ENCODE measurements at regions not wholly inside any gene's neighbourhood (a gene's known extent, or its start where the extent isn't known, plus 50 kb on each side); places are given as distances from the start of the nearest gene placed in this dataset.
"Not testable (repeated sequence)": the region's sequence is repeated elsewhere in the genome, so short reads cannot be mapped to it uniquely, and the experiment has no call there.

DNA sequence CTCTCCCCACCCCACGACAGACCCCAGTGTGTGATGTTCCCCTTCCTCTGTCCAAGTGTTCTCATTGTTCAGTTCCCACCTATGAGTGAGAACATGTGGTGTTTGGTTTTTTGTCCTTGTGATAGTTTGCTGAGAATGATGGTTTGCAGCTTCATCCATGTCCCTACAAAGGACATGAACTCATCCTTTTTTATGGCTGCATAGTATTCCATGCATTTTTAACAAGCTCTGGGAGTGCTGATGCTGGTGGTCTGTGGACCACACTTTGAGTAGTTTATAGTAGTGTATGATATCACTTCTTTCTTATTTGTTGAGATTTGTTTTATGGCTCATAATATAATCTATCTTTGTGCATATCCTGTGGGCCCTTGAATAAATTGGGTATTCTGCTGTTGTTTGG, 706.2 kb downstream of the GLUD2 start:
- DNase-seq; H3K27me3 ChIP-seq (ENCODE audit: control insufficient read depth in 3 of 3, insufficient read depth in 3 of 3, low read length in 3 of 3); H3K4me3 ChIP-seq (ENCODE audit: low read depth in 1 of 3, low read length in 3 of 3); H3K36me3 ChIP-seq (ENCODE audit: control insufficient read depth in 3 of 3, insufficient read depth in 2 of 3, low read depth in 1 of 3, low read length in 3 of 3); H3K9me3 ChIP-seq (ENCODE audit: control insufficient read depth in 2 of 2, insufficient read depth in 1 of 2, low read depth in 1 of 2, low read length in 1 of 2); H3K4me1 ChIP-seq (ENCODE audit: control insufficient read depth in 3 of 3, insufficient read depth in 2 of 3, low read depth in 1 of 3, low read length in 2 of 3); H3K27ac ChIP-seq (ENCODE audit: low read depth in 1 of 3, low read length in 2 of 3); FAIRE-seq: not testable (repeated sequence)
- 70 to 100% (median 87%) methylated on average over 1 of the region's 1 CpG for WGBS, 3 donors

GRCh38 chrX:121754301-121754700, 706.9 kb downstream of the GLUD2 start:
- H3K4me1 ChIP-seq (ENCODE audit: control insufficient read depth in 3 of 3, insufficient read depth in 2 of 3, low read depth in 1 of 3, low read length in 2 of 3) = no peaks in the 10 kb centered on the region
- no peak for FAIRE-seq
- 21 to 59% (median 27%) methylated on average over 2 of the region's 2 CpGs for WGBS, 3 donors
- no peak overlapping the region for H3K27ac ChIP-seq (ENCODE audit: low read depth in 1 of 3, low read length in 2 of 3)
- H3K36me3 ChIP-seq (ENCODE audit: control insufficient read depth in 3 of 3, insufficient read depth in 2 of 3, low read depth in 1 of 3, low read length in 3 of 3) = no peaks in the 10 kb centered on the region
- H3K9me3 ChIP-seq (ENCODE audit: control insufficient read depth in 2 of 2, insufficient read depth in 1 of 2, low read depth in 1 of 2, low read length in 1 of 2) = no peaks in the 10 kb centered on the region
- no peaks in the 10 kb centered on the region for H3K27me3 ChIP-seq (ENCODE audit: control insufficient read depth in 3 of 3, insufficient read depth in 3 of 3, low read length in 3 of 3)
- H3K4me3 ChIP-seq (ENCODE audit: low read depth in 1 of 3, low read length in 3 of 3) = no peak overlapping the region
- no peak for DNase-seq

- H3K27ac ChIP-seq (ENCODE audit: low read depth in 1 of 3, low read length in 2 of 3) = no peak overlapping the region
- no peaks in the 10 kb centered on the region for H3K27me3 ChIP-seq (ENCODE audit: control insufficient read depth in 3 of 3, insufficient read depth in 3 of 3, low read length in 3 of 3)
- 52 to 60% (median 59%) methylated on average over 3 of the region's 3 CpGs for WGBS, 3 donors
- no peaks in the 10 kb centered on the region for H3K36me3 ChIP-seq (ENCODE audit: control insufficient read depth in 3 of 3, insufficient read depth in 2 of 3, low read depth in 1 of 3, low read length in 3 of 3)
- FAIRE-seq (no peak), DNase-seq (no peak)
- no peaks in the 10 kb centered on the region for H3K9me3 ChIP-seq (ENCODE audit: control insufficient read depth in 2 of 2, insufficient read depth in 1 of 2, low read depth in 1 of 2, low read length in 1 of 2)
- H3K4me1 ChIP-seq (ENCODE audit: control insufficient read depth in 3 of 3, insufficient read depth in 2 of 3, low read depth in 1 of 3, low read length in 2 of 3) = no peaks in the 10 kb centered on the region
- H3K4me3 ChIP-seq (ENCODE audit: low read depth in 1 of 3, low read length in 3 of 3) = no peak overlapping the region
Observed at GRCh38 chrX:121755541-121755940, 708.1 kb downstream of the GLUD2 start.

DNA sequence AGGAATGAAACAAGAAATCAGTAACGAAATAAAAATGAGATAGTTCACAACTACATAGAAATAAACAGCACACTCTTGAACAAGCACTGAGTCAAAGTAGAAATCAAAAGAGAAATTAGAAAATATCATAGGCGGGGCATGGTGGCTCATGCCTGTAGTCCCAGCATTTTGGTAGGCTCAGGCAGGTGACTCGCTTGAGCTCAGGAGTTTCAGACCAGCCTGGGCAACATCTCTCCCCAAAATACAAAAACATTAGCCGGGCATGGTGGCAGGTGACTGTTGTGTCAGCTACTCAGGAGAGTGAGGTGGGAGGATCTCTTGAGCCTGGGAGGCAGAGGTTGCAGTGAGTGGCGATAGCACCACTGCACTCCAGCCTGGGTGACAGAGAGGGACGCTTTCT, 714.4 kb downstream of the GLUD2 start:
- H3K9me3 ChIP-seq (ENCODE audit: control insufficient read depth in 2 of 2, insufficient read depth in 1 of 2, low read depth in 1 of 2, low read length in 1 of 2) = no peaks in the 10 kb centered on the region
- H3K4me1 ChIP-seq (ENCODE audit: control insufficient read depth in 3 of 3, insufficient read depth in 2 of 3, low read depth in 1 of 3, low read length in 2 of 3) = no peaks in the 10 kb centered on the region
- FAIRE-seq = no peak
- WGBS, 3 donors = 50 to 73% (median 52%) methylated on average over 6 of the region's 6 CpGs
- no peak for DNase-seq
- no peak overlapping the region for H3K27ac ChIP-seq (ENCODE audit: low read depth in 1 of 3, low read length in 2 of 3)
- H3K36me3 ChIP-seq (ENCODE audit: control insufficient read depth in 3 of 3, insufficient read depth in 2 of 3, low read depth in 1 of 3, low read length in 3 of 3) = no peaks in the 10 kb centered on the region
- H3K27me3 ChIP-seq (ENCODE audit: control insufficient read depth in 3 of 3, insufficient read depth in 3 of 3, low read length in 3 of 3) = no peaks in the 10 kb centered on the region
- H3K4me3 ChIP-seq (ENCODE audit: low read depth in 1 of 3, low read length in 3 of 3) = no peak overlapping the region

DNA sequence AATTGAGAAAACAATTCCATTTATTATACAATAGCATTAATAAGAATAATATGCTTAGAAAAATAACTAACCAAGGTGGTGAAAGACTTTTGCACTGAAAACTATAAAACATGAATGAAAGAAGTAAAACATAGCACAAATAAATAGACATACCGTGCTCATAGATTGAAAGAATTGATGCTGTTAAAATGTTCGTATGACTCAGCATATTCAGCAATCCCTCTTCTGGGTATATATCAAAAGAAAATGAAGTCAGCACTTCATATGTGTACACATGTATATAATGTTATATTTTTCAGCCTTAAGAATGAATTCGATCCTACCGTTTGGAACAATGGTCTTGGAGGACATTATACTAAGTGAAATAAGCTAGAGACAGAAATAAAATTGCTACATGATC, 716.3 kb downstream of the GLUD2 start:
- Histone ChIP-seq H3K4me3 (ENCODE audit: low read depth in 1 of 3, low read length in 3 of 3) (no peak overlapping the region), H3K27ac (ENCODE audit: low read depth in 1 of 3, low read length in 2 of 3) (no peak overlapping the region), H3K9me3 (ENCODE audit: control insufficient read depth in 2 of 2, insufficient read depth in 1 of 2, low read depth in 1 of 2, low read length in 1 of 2) (no peaks in the 10 kb centered on the region), H3K4me1 (ENCODE audit: control insufficient read depth in 3 of 3, insufficient read depth in 2 of 3, low read depth in 1 of 3, low read length in 2 of 3) (no peaks in the 10 kb centered on the region), H3K36me3 (ENCODE audit: control insufficient read depth in 3 of 3, insufficient read depth in 2 of 3, low read depth in 1 of 3, low read length in 3 of 3) (no peaks in the 10 kb centered on the region), H3K27me3 (ENCODE audit: control insufficient read depth in 3 of 3, insufficient read depth in 3 of 3, low read length in 3 of 3) (no peaks in the 10 kb centered on the region)
- no peak for DNase-seq
- WGBS, 3 donors = 86 to 94% (median 88%) methylated on average over 4 of the region's 4 CpGs
- no peak for FAIRE-seq

GRCh38 chrX:121768210-121768609, 720.8 kb downstream of the GLUD2 start:
- FAIRE-seq; DNase-seq; H3K36me3 ChIP-seq (ENCODE audit: control insufficient read depth in 3 of 3, insufficient read depth in 2 of 3, low read depth in 1 of 3, low read length in 3 of 3); H3K27ac ChIP-seq (ENCODE audit: low read depth in 1 of 3, low read length in 2 of 3); H3K27me3 ChIP-seq (ENCODE audit: control insufficient read depth in 3 of 3, insufficient read depth in 3 of 3, low read length in 3 of 3); H3K9me3 ChIP-seq (ENCODE audit: control insufficient read depth in 2 of 2, insufficient read depth in 1 of 2, low read depth in 1 of 2, low read length in 1 of 2); H3K4me3 ChIP-seq (ENCODE audit: low read depth in 1 of 3, low read length in 3 of 3); H3K4me1 ChIP-seq (ENCODE audit: control insufficient read depth in 3 of 3, insufficient read depth in 2 of 3, low read depth in 1 of 3, low read length in 2 of 3): not testable (repeated sequence)
- 62 to 84% (median 81%) methylated on average over 3 of the region's 3 CpGs for WGBS, 3 donors

DNA sequence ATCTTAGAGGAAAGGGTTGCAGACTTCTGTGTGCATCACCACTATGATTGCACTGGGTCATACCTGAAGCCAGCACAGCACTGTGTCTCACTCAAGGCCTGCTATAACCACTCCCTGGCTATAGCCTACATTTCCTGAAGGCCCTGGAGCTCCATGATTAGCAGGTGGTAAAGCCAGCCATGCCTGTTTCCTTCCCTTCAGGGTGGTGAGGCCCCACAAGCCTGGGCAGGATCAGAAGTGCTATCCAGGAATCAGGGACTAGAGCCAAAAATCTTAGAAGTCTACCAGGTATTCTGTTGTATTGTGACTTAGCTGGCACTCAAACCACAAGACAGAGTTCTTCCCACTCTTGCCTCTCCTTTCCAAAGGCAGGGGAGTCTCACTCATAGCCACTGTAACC, 734.6 kb downstream of the GLUD2 start:
- no peaks in the 10 kb centered on the region for H3K27me3 ChIP-seq (ENCODE audit: control insufficient read depth in 3 of 3, insufficient read depth in 3 of 3, low read length in 3 of 3)
- H3K4me1 ChIP-seq (ENCODE audit: control insufficient read depth in 3 of 3, insufficient read depth in 2 of 3, low read depth in 1 of 3, low read length in 2 of 3) = no peaks in the 10 kb centered on the region
- FAIRE-seq (no peak), DNase-seq (no peak)
- no peak overlapping the region for H3K27ac ChIP-seq (ENCODE audit: low read depth in 1 of 3, low read length in 2 of 3)
- no peaks in the 10 kb centered on the region for H3K36me3 ChIP-seq (ENCODE audit: control insufficient read depth in 3 of 3, insufficient read depth in 2 of 3, low read depth in 1 of 3, low read length in 3 of 3)
- H3K9me3 ChIP-seq (ENCODE audit: control insufficient read depth in 2 of 2, insufficient read depth in 1 of 2, low read depth in 1 of 2, low read length in 1 of 2) = peaks cover 0 to 2% of the 10 kb centered on the region in 2 donors
- no peak overlapping the region for H3K4me3 ChIP-seq (ENCODE audit: low read depth in 1 of 3, low read length in 3 of 3)

DNA sequence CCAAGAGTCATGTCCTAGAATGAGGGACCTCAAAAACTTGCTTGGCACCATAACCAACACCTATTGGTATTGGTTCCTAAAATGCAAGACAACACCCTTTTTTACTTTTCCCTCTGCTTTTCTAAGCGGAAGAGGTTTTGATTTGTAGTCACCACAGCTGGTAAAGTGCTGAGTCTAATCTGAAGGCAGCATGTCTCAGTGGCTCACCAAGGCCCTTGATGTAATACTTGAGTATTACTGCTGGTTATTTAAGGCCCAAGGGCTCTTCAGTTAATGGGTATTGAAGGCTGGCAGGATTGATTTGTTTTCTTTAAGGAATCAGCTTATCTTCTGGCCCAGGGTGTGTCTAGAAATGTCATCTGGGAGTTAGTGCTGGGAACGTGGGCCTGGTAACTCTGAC, 735.1 kb downstream of the GLUD2 start:
- WGBS, 3 donors = 50 to 66% (median 50%) methylated on average over 2 of the region's 2 CpGs
- no peak for DNase-seq
- Histone ChIP-seq H3K9me3 (ENCODE audit: control insufficient read depth in 2 of 2, insufficient read depth in 1 of 2, low read depth in 1 of 2, low read length in 1 of 2) (peaks cover 0 to 2% of the 10 kb centered on the region in 2 donors), H3K27me3 (ENCODE audit: control insufficient read depth in 3 of 3, insufficient read depth in 3 of 3, low read length in 3 of 3) (no peaks in the 10 kb centered on the region), H3K4me1 (ENCODE audit: control insufficient read depth in 3 of 3, insufficient read depth in 2 of 3, low read depth in 1 of 3, low read length in 2 of 3) (no peaks in the 10 kb centered on the region), H3K36me3 (ENCODE audit: control insufficient read depth in 3 of 3, insufficient read depth in 2 of 3, low read depth in 1 of 3, low read length in 3 of 3) (no peaks in the 10 kb centered on the region), H3K27ac (ENCODE audit: low read depth in 1 of 3, low read length in 2 of 3) (no peak overlapping the region), H3K4me3 (ENCODE audit: low read depth in 1 of 3, low read length in 3 of 3) (no peak overlapping the region)
- FAIRE-seq = no peak

DNA sequence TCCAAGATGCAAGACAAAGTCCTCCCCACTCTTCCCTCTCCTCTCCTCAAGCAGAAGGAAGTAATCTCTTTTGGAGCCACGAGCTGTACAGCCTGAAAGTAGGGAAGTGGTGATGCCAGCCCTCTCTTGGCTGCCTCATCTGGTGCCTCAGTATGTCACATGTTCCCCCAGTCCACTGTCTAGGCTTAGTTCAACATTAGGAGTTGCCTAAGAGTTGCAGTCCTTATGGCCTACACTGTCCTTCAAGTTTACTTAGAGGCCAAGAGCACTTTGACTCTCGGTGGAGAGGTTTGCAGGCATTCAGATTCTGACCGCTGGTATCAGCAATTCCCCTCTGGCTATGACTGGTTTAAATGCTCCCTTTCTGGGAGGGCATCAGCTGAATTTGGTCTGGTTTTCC, 735.6 kb downstream of the GLUD2 start:
- no peaks in the 10 kb centered on the region for H3K4me1 ChIP-seq (ENCODE audit: control insufficient read depth in 3 of 3, insufficient read depth in 2 of 3, low read depth in 1 of 3, low read length in 2 of 3)
- H3K27ac ChIP-seq (ENCODE audit: low read depth in 1 of 3, low read length in 2 of 3) = no peak overlapping the region
- DNase-seq (no peak), FAIRE-seq (no peak)
- no peaks in the 10 kb centered on the region for H3K36me3 ChIP-seq (ENCODE audit: control insufficient read depth in 3 of 3, insufficient read depth in 2 of 3, low read depth in 1 of 3, low read length in 3 of 3)
- 39 to 66% (median 47%) methylated on average over 2 to 3 of the region's 3 CpGs for WGBS, 3 donors
- H3K9me3 ChIP-seq (ENCODE audit: control insufficient read depth in 2 of 2, insufficient read depth in 1 of 2, low read depth in 1 of 2, low read length in 1 of 2) = peaks cover 0 to 2% of the 10 kb centered on the region in 2 donors
- no peak overlapping the region for H3K4me3 ChIP-seq (ENCODE audit: low read depth in 1 of 3, low read length in 3 of 3)
- no peaks in the 10 kb centered on the region for H3K27me3 ChIP-seq (ENCODE audit: control insufficient read depth in 3 of 3, insufficient read depth in 3 of 3, low read length in 3 of 3)
